ENCODE measurements at regions not wholly inside any gene's neighbourhood (a gene's known extent, or its start where the extent isn't known, plus 50 kb on each side); places are given as distances from the start of the nearest gene placed in this dataset.

DNA sequence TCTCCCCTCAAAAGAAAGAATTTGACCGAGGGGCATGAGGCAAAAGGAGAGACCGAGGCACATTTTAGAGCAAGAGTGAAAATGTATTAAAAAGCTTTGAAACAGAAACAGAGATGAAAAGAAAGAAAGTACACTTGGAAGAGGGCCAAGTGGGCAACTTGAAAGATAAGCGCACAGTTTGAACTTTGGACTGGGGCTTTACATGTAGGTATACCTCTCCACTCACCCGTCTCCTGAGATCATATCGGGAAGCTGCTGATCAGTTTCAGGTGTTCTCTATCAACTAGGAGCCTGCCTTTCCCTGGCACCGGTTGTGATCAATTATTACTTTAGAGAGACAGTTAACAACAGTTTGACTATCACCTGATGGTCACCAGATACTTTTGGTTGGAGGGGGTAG lies 2666.5 kb downstream of the ARAP2 start:
- 86 to 89% methylated on average over 6 of the region's 6 CpGs for WGBS, 2 donors
- Histone ChIP-seq H3K4me3 (no peak overlapping the region), H3K9me3 (peaks cover 0 to 15% (median 0%) of the 10 kb centered on the region in 11 donors), H3K27me3 (no peaks in the 10 kb centered on the region), H3K36me3 (no peaks in the 10 kb centered on the region), H3K27ac (no peak overlapping the region), H3K4me1 (no peaks in the 10 kb centered on the region)
- DNase-seq (no peak), ATAC-seq (no peak)
- TF ChIP-seq, protein P1, sequence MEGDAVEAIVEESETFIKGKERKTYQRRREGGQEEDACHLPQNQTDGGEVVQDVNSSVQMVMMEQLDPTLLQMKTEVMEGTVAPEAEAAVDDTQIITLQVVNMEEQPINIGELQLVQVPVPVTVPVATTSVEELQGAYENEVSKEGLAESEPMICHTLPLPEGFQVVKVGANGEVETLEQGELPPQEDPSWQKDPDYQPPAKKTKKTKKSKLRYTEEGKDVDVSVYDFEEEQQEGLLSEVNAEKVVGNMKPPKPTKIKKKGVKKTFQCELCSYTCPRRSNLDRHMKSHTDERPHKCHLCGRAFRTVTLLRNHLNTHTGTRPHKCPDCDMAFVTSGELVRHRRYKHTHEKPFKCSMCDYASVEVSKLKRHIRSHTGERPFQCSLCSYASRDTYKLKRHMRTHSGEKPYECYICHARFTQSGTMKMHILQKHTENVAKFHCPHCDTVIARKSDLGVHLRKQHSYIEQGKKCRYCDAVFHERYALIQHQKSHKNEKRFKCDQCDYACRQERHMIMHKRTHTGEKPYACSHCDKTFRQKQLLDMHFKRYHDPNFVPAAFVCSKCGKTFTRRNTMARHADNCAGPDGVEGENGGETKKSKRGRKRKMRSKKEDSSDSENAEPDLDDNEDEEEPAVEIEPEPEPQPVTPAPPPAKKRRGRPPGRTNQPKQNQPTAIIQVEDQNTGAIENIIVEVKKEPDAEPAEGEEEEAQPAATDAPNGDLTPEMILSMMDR (IDR thresholded peaks at IDR 0.05) = no peak
- intact Hi-C loops (cut with DNase I) = no loop called here

GRCh38 chr4:33579951-33580350 lies 2664.4 kb downstream of the ARAP2 start:
- no peaks in the 10 kb centered on the region for H3K36me3 ChIP-seq
- no peaks in the 10 kb centered on the region for H3K4me1 ChIP-seq
- WGBS, 2 donors = 49 to 58% methylated on average over 3 of the region's 3 CpGs
- intact Hi-C loops (cut with DNase I) = no loop called here
- peaks cover 0 to 15% (median 0%) of the 10 kb centered on the region in 11 donors for H3K9me3 ChIP-seq
- no peaks in the 10 kb centered on the region for H3K27me3 ChIP-seq
- no peak for ATAC-seq
- no peak for DNase-seq
- no peak overlapping the region for H3K27ac ChIP-seq
- H3K4me3 ChIP-seq = no peak overlapping the region
- TF ChIP-seq, protein P1 (IDR thresholded peaks at IDR 0.05) = no peak

DNA sequence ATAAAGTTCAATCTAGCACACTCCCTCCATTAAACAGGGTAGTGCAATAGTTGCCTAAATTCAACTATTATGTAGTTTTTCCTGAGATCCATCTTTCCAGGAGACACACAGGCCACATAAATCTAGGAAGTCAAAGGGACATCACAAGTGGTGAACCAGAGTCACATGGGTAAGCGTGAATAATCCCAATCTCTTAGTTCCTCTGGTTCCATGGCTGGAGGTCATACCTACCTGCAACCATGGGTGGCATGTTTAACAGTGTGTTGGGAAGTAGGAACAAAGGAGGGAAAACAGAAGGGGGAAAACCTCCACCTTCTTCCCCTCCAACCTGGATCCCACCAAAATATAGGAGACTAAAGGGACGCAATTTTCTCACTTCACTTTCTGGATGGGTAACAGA lies 2651.6 kb downstream of the ARAP2 start:
- 89 to 93% methylated on average over 2 of the region's 2 CpGs for WGBS, 2 donors

DNA sequence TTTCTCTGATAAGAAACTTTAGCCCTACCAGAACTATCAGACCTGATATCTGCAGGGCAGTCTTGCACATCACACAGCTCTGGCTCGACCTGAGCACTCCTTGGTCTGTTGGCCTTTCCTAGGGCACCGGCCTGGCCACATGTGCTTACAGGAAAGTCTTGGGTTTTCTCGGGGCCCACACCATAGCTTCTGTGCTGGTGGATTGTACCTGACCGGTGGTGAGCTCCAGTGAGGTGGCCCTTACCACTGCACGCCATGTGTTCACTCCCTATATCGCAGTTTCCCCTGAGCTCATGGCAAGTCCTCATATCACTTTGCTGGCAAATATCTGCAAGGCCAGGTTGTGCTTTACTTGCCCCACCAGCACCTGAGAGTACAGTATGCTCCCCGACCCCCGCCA lies 2637.4 kb downstream of the ARAP2 start:
- H3K27me3 ChIP-seq = no peaks in the 10 kb centered on the region
- H3K27ac ChIP-seq = no peak overlapping the region
- 82 to 85% methylated on average over 8 of the region's 8 CpGs for WGBS, 2 donors
- peaks cover 0 to 61% (median 0%) of the 10 kb centered on the region in 11 donors for H3K9me3 ChIP-seq
- ATAC-seq (no peak), DNase-seq (no peak)
- H3K4me3 ChIP-seq = no peak overlapping the region
- TF ChIP-seq, protein P1 (IDR thresholded peaks at IDR 0.05) = no peak
- intact Hi-C loops (cut with DNase I) = no loop called here
- H3K4me1 ChIP-seq = no peaks in the 10 kb centered on the region
- no peaks in the 10 kb centered on the region for H3K36me3 ChIP-seq

More for the DNA sequence above, 2651.6 kb downstream of the ARAP2 start:
- intact Hi-C loops (cut with DNase I) = no loop called here
- peaks cover 0 to 79% (median 21%) of the 10 kb centered on the region in 11 donors for H3K9me3 ChIP-seq
- TF ChIP-seq, protein P1 (IDR thresholded peaks at IDR 0.05) = no peak
- no peak overlapping the region for H3K27ac ChIP-seq
- H3K4me3 ChIP-seq = no peak overlapping the region
- H3K36me3 ChIP-seq = no peaks in the 10 kb centered on the region
- no peak for ATAC-seq
- H3K27me3 ChIP-seq = no peaks in the 10 kb centered on the region
- H3K4me1 ChIP-seq = no peaks in the 10 kb centered on the region
- no peak for DNase-seq
